Esophagus muscularis mucosa (tissue), 4 donors: ENCODE measurements at regions not wholly inside any gene's neighbourhood (a gene's known extent, or its start where the extent isn't known, plus 50 kb on each side); places are given as distances from the start of the nearest gene placed in this dataset.
"Not testable (repeated sequence)": the region's sequence is repeated elsewhere in the genome, so short reads cannot be mapped to it uniquely, and the experiment has no call there.

ENCODE experiments used
- DNase-seq: peaks from one replicate; pipeline ENCODE4 v3.0.0-alpha.2; 2017; ENCODE audit errors: extremely low spot score
- H3K27ac ChIP-seq, 4 donors: fragments of 200-600 bp; sonication (generic); replicated peaks in 1 of 4; 1 replicate in 3 of 4; 2 replicates in 1 of 4; pipeline ENCODE4 v1.5.1; 2016 to 2019; ENCODE audit warnings: mild to moderate bottlenecking in 1 of 4
- H3K27me3 ChIP-seq, 4 donors: fragments of 200-600 bp; sonication (generic); one replicate each; pipeline versions ENCODE4 v1.5.1 to v1.6.0; 2016 to 2019
- H3K36me3 ChIP-seq, 4 donors: fragments of 200-600 bp; sonication (generic); one replicate each; pipeline ENCODE4 v1.5.1; 2016 to 2019
- H3K4me1 ChIP-seq, 4 donors: fragments of 200-600 bp; sonication (generic); one replicate each; pipeline ENCODE4 v1.5.1; 2016 to 2019
- H3K4me3 ChIP-seq, 4 donors: fragments of 200-600 bp; sonication (generic); 1 replicate in 2 of 4; 2 replicates in 2 of 4; pipeline ENCODE4 v1.5.1; 2016 to 2019; ENCODE audit warnings: mild to moderate bottlenecking in 4 of 4, moderate library complexity in 1 of 4
- H3K9me3 ChIP-seq, 4 donors: fragments of 200-600 bp; sonication (generic); 1 replicate in 3 of 4; 2 replicates in 1 of 4; pipeline ENCODE4 v1.5.1; 2016 to 2019
- WGBS: methylation state at CpG from one replicate; pipeline ENCODE4 v1.1.5; 2018; 5-methylcytosine and 5-hydroxymethylcytosine counted together
- intact Hi-C: fragments of 100-400 bp; cut with DNase I; formaldehyde crosslinking; loops from one replicate; pipeline ENCODE4 v1.15.1; 2023

DNA sequence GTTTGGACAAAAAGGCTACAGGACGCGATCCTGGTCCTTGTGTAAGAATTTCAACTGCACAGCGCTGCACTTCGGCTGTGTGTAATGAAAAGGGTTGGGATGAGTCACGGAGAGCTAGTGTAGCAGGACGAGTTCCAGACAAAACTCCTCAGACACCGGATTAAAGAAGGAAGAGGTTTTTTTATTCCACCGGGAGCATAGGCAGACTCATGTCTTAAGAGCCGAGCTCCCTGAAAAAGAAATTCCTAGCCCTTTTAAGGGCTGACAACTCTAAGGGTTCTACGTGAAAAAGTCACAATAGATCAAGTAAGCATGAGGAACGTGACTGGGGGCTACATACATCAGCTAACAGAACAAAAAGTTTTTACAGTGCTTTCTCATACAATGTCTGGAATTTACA lies 54.8 kb upstream of the FAM90A1 start:
- H3K9me3 ChIP-seq, H3K4me3 ChIP-seq, H3K4me1 ChIP-seq, H3K36me3 ChIP-seq, intact Hi-C loops, H3K27me3 ChIP-seq, DNase-seq: not testable (repeated sequence)
- WGBS = 30% methylated on average over 9 of the region's 11 CpGs
- peak overlapping the region in 1 of 4 donors; percentile 42 for H3K27ac ChIP-seq

GRCh38 chr12:8285681-8286080 lies 58.3 kb upstream of the FAM90A1 start:
- H3K36me3 ChIP-seq, intact Hi-C loops: not testable (repeated sequence)

DNA sequence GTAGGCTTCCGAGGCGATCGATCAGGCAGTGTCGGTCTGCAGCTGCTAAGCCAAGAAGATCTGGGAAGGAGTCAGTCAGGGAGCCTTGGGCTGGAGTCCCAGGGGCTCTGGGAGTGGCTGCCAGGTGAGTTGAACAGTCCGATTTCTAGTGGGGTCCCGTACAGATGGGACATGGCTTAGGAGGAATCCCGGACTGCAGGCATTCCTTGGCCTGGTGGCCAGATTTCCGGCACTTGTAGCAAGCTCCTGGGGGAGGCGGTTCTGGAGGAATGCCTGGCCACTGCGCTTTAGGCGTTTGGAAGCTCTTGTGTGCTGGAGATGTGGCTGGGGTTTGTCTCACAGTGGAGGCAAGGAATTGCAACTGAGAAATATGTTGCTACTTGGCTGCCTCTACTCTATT lies 64.3 kb upstream of the FAM90A1 start:
- H3K27ac ChIP-seq, H3K4me3 ChIP-seq, H3K4me1 ChIP-seq, H3K27me3 ChIP-seq, intact Hi-C loops, H3K9me3 ChIP-seq, H3K36me3 ChIP-seq, DNase-seq: not testable (repeated sequence)
- 88% methylated on average over 9 of the region's 11 CpGs for WGBS

More at GRCh38 chr12:8285681-8286080, 58.3 kb upstream of the FAM90A1 start:
- 92% methylated on average over 9 of the region's 10 CpGs for WGBS
- not testable (repeated sequence) for H3K4me3 ChIP-seq, H3K4me1 ChIP-seq, H3K27me3 ChIP-seq, H3K9me3 ChIP-seq, DNase-seq, H3K27ac ChIP-seq

DNA sequence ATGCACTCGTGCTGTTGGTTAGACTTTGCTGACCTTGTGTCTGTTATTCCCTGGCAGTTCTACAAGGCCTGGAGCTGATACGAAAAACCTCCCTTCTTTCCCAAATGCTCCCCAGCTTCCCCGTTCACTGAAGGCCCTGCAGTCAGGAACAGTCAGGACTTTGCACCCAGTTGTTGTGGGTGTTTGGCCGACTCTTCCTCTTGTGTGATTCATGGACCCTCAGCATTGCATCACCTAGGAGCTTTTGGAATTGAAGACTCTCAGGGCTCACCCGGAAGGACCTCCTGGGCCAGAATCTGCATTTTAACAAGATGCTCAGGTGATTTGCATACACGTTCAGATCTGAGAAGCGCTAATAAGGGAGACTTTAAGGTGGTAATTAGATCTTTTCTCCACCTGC lies 67.2 kb upstream of the FAM90A1 start:
- WGBS = 84% methylated on average over 2 of the region's 7 CpGs

GRCh38 chr12:8308611-8309010 lies 81.2 kb upstream of the FAM90A1 start:
- H3K9me3 ChIP-seq, DNase-seq, H3K4me3 ChIP-seq, H3K27me3 ChIP-seq, intact Hi-C loops, H3K27ac ChIP-seq, H3K36me3 ChIP-seq, H3K4me1 ChIP-seq: not testable (repeated sequence)
- WGBS = 73% methylated on average over 6 of the region's 10 CpGs

More for the DNA sequence above, 67.2 kb upstream of the FAM90A1 start:
- H3K27me3 ChIP-seq, H3K4me3 ChIP-seq, H3K9me3 ChIP-seq, H3K36me3 ChIP-seq, H3K27ac ChIP-seq, DNase-seq, intact Hi-C loops, H3K4me1 ChIP-seq: not testable (repeated sequence)

- DNase-seq, intact Hi-C loops: not testable (repeated sequence)
- WGBS = 94% methylated on average over 4 of the region's 4 CpGs
Measured at GRCh38 chr12:8315997-8316396, 88.6 kb upstream of the FAM90A1 start.

GRCh38 chr12:8317675-8318074 lies 90.3 kb upstream of the FAM90A1 start:
- H3K4me1 ChIP-seq, H3K27me3 ChIP-seq, intact Hi-C loops, H3K36me3 ChIP-seq, H3K27ac ChIP-seq, H3K4me3 ChIP-seq, H3K9me3 ChIP-seq, DNase-seq: not testable (repeated sequence)
- WGBS = 69% methylated on average over 5 of the region's 5 CpGs

More at GRCh38 chr12:8315997-8316396, 88.6 kb upstream of the FAM90A1 start:
- H3K4me3 ChIP-seq, H3K27me3 ChIP-seq, H3K9me3 ChIP-seq, H3K36me3 ChIP-seq, H3K27ac ChIP-seq, H3K4me1 ChIP-seq: not testable (repeated sequence)

GRCh38 chr12:8320251-8320730 lies 92.9 kb upstream of the FAM90A1 start:
- DNase-seq, H3K27me3 ChIP-seq, H3K27ac ChIP-seq, H3K36me3 ChIP-seq, intact Hi-C loops, H3K4me1 ChIP-seq, H3K9me3 ChIP-seq: not testable (repeated sequence)
- H3K4me3 ChIP-seq = peak overlapping the region in 1 of 4 donors; percentile 21
- WGBS = 31% methylated on average over 11 of the region's 11 CpGs

- DNase-seq, H3K36me3 ChIP-seq, intact Hi-C loops, H3K4me1 ChIP-seq, H3K27me3 ChIP-seq, H3K9me3 ChIP-seq, H3K27ac ChIP-seq, H3K4me3 ChIP-seq: not testable (repeated sequence)
- 69% methylated on average over 7 of the region's 7 CpGs for WGBS
Measured at GRCh38 chr12:8320791-8321370, 93.5 kb upstream of the FAM90A1 start.

- WGBS = 69% methylated on average over 4 of the region's 4 CpGs
- intact Hi-C loops = not testable (repeated sequence)
Measured at GRCh38 chr12:8325145-8325839, 97.9 kb upstream of the FAM90A1 start.

GRCh38 chr12:8328835-8329234 lies 101.4 kb upstream of the FAM90A1 start:
- H3K27me3 ChIP-seq, H3K36me3 ChIP-seq, H3K27ac ChIP-seq, H3K4me1 ChIP-seq, intact Hi-C loops, H3K9me3 ChIP-seq, H3K4me3 ChIP-seq, DNase-seq: not testable (repeated sequence)
- 75% methylated on average over 3 of the region's 3 CpGs for WGBS

More at GRCh38 chr12:8325145-8325839, 97.9 kb upstream of the FAM90A1 start:
- H3K27me3 ChIP-seq, DNase-seq, H3K36me3 ChIP-seq, H3K27ac ChIP-seq, H3K4me1 ChIP-seq, H3K9me3 ChIP-seq, H3K4me3 ChIP-seq: not testable (repeated sequence)

DNA sequence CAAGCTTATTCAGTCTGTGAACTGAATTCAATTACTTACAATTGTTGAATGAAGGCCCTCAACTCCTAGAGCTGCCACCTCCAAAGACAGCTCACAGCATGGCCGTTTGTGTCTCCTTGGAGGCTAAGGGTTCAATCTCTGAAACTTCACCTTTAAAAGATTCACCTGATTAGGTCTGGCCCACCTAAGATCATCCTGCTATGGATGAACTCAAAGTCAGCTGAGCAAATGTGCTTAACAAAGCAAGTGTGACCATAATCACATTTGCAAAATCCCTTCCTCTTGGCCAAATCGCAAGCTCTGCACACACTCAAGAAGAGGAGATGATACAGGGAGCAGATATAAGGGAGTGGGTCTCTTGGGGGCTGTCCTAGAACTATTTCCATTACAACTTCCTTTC lies 105.0 kb upstream of the FAM90A1 start:
- H3K9me3 ChIP-seq, H3K27me3 ChIP-seq, H3K4me1 ChIP-seq, H3K36me3 ChIP-seq, intact Hi-C loops, DNase-seq, H3K27ac ChIP-seq, H3K4me3 ChIP-seq: not testable (repeated sequence)
- 84% methylated on average over 2 of the region's 2 CpGs for WGBS

DNA sequence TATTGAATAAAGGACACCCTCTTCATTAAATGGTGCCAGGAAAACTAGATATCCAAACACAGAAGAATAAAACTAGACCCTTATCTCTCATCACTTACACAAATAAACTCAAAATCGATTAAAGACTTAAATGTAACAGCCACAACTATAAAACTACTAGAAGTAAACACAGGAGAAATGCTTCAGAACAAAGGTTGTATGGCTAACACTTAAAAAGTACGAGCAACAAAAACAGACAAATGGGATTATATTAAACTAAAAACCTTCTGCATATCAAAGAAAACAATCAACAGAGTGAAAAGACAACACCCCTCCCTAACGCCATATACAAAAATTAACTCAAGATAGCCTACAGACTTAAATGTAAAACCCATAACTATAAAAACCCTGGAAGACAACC lies 104.7 kb upstream of the CLEC6A start:
- intact Hi-C loops, H3K4me1 ChIP-seq, H3K27ac ChIP-seq, H3K9me3 ChIP-seq, H3K27me3 ChIP-seq, H3K4me3 ChIP-seq, DNase-seq, H3K36me3 ChIP-seq: not testable (repeated sequence)
- 87% methylated on average over 3 of the region's 3 CpGs for WGBS
